Neutrophil (primary cell): ENCODE measurements at regions not wholly inside any gene's neighbourhood (a gene's known extent, or its start where the extent isn't known, plus 50 kb on each side); places are given as distances from the start of the nearest gene placed in this dataset.

Experiments
- H3K27ac ChIP-seq: fragments of 200-600 bp; sonication (generic); 2 replicates; pipeline ENCODE4 v1.5.1; 2016; ENCODE audit warnings: mild to moderate bottlenecking, moderate library complexity
- H3K27me3 ChIP-seq: fragments of 200-600 bp; sonication (generic); 2 replicates; pipeline ENCODE4 v1.6.0; 2016; ENCODE audit warnings: mild to moderate bottlenecking
- H3K36me3 ChIP-seq: fragments of 200-600 bp; sonication (generic); 2 replicates; pipeline ENCODE4 v1.5.1; 2017
- H3K4me1 ChIP-seq, 2 experiments: fragments of 200-600 bp in 1 of 2; sonication (generic) in 1 of 2; 1 replicate in 1 of 2; 2 replicates in 1 of 2; pipeline versions ENCODE4 v1.5.1 to v1.6.1; 2013 to 2016; ENCODE audit warnings: low read depth in 1 of 2, low read length in 1 of 2, mild to moderate bottlenecking in 1 of 2, moderate library complexity in 1 of 2; ENCODE audit not compliant: control insufficient read depth in 1 of 2, insufficient read depth in 1 of 2
- H3K4me3 ChIP-seq, 2 experiments: fragments of 200-600 bp in 1 of 2; sonication (generic) in 1 of 2; 1 replicate in 1 of 2; 2 replicates in 1 of 2; pipeline ENCODE4 v1.5.1; 2013 to 2016; ENCODE audit warnings: low read depth in 1 of 2, low read length in 1 of 2, mild to moderate bottlenecking in 1 of 2, moderate library complexity in 1 of 2
- H3K9me3 ChIP-seq: fragments of 200-600 bp; sonication (generic); 2 replicates; pipeline ENCODE4 v1.5.1; 2016
- CTCF ChIP-seq: fragments of 200-600 bp; sonication (generic); IDR thresholded peaks from 2 replicates; pipeline ENCODE4 v1.5.1; 2016; ENCODE audit warnings: antibody characterized with exemption

GRCh38 chr2:37849911-37850310 lies 75.2 kb upstream of the RMDN2 start:
- Histone ChIP-seq H3K9me3 (no peaks in the 10 kb centered on the region), H3K4me1 (peaks cover 10 to 15% of the 10 kb centered on the region in 2 experiments), H3K27me3 (no peaks in the 10 kb centered on the region), H3K36me3 (no peaks in the 10 kb centered on the region), H3K27ac (no peak overlapping the region), H3K4me3 (no peak overlapping the region)
- TF ChIP-seq CTCF, result no peak

GRCh38 chr2:37851428-37851827 lies 73.7 kb upstream of the RMDN2 start:
- H3K27ac ChIP-seq, result no peak overlapping the region
- TF ChIP-seq CTCF, result no peak

GRCh38 chr2:37851828-37852584 lies 73.1 kb upstream of the RMDN2 start:
- no peak overlapping the region for H3K27ac ChIP-seq
- no peak overlapping the region for H3K4me3 ChIP-seq
- H3K4me1 ChIP-seq, result peaks cover 15 to 30% of the 10 kb centered on the region in 2 experiments

More at GRCh38 chr2:37851428-37851827, 73.7 kb upstream of the RMDN2 start:
- Histone ChIP-seq H3K4me3 (no peak overlapping the region), H3K27me3 (no peaks in the 10 kb centered on the region), H3K4me1 (peaks cover 15 to 30% of the 10 kb centered on the region in 2 experiments), H3K9me3 (no peaks in the 10 kb centered on the region), H3K36me3 (no peaks in the 10 kb centered on the region)

GRCh38 chr2:37852585-37853014 lies 72.5 kb upstream of the RMDN2 start:
- no peak overlapping the region for H3K27ac ChIP-seq
- no peaks in the 10 kb centered on the region for H3K36me3 ChIP-seq
- H3K9me3 ChIP-seq, result no peaks in the 10 kb centered on the region
- no peak for TF ChIP-seq CTCF
- H3K27me3 ChIP-seq, result no peaks in the 10 kb centered on the region
- no peak overlapping the region for H3K4me3 ChIP-seq
- H3K4me1 ChIP-seq, result peaks cover 15 to 30% of the 10 kb centered on the region in 2 experiments

More at GRCh38 chr2:37851828-37852584, 73.1 kb upstream of the RMDN2 start:
- no peaks in the 10 kb centered on the region for H3K36me3 ChIP-seq
- no peaks in the 10 kb centered on the region for H3K27me3 ChIP-seq
- no peak for TF ChIP-seq CTCF
- no peaks in the 10 kb centered on the region for H3K9me3 ChIP-seq

GRCh38 chr2:37854676-37855282 lies 70.3 kb upstream of the RMDN2 start:
- H3K27ac ChIP-seq, result peak overlapping the region; percentile 7
- H3K4me3 ChIP-seq, result no peak overlapping the region

More at GRCh38 chr2:37854676-37855282, 70.3 kb upstream of the RMDN2 start:
- Histone ChIP-seq H3K36me3 (no peaks in the 10 kb centered on the region), H3K4me1 (peaks cover 15 to 30% of the 10 kb centered on the region in 2 experiments), H3K27me3 (no peaks in the 10 kb centered on the region), H3K9me3 (no peaks in the 10 kb centered on the region)
- TF ChIP-seq CTCF, result no peak
